GM18907 (cell line): ENCODE measurements at regions not wholly inside any gene's neighbourhood (a gene's known extent, or its start where the extent isn't known, plus 50 kb on each side); places are given as distances from the start of the nearest gene placed in this dataset.

Experiments used
- ATAC-seq: cut with Tn5 transposase; IDR thresholded peaks from one replicate; pipeline ENCODE4 v1.9.1; 2021; ENCODE audit warnings: mild to moderate bottlenecking, moderate library complexity; ENCODE audit not compliant: unreplicated experiment

GRCh38 chr7:19239951-19240350, 94.7 kb upstream of the FERD3L start:
- no peak for ATAC-seq

- ATAC-seq = no peak
These were observed 90.5 kb upstream of the FERD3L start for GRCh38 chr7:19235680-19236079.

- ATAC-seq = no peak
These were observed 79.7 kb upstream of the FERD3L start for GRCh38 chr7:19224951-19225350.

- no peak for ATAC-seq
These were observed 70.2 kb upstream of the FERD3L start for GRCh38 chr7:19215412-19215811.

- ATAC-seq = no peak
These were observed 68.5 kb upstream of the FERD3L start for GRCh38 chr7:19213746-19214145.

- ATAC-seq = no peak
These were observed 65.7 kb upstream of the FERD3L start for GRCh38 chr7:19210893-19211413.

- ATAC-seq = no peak
These were observed 64.0 kb upstream of the FERD3L start for GRCh38 chr7:19209166-19209696.

- ATAC-seq = no peak
These were observed 61.5 kb upstream of the FERD3L start for GRCh38 chr7:19206721-19207120.

GRCh38 chr7:19203686-19204085, 58.5 kb upstream of the FERD3L start:
- ATAC-seq = no peak

GRCh38 chr7:19202599-19202998, 57.4 kb upstream of the FERD3L start:
- ATAC-seq = no peak
